ENCODE measurements at regions not wholly inside any gene's neighbourhood (a gene's known extent, or its start where the extent isn't known, plus 50 kb on each side); places are given as distances from the start of the nearest gene placed in this dataset.

DNA sequence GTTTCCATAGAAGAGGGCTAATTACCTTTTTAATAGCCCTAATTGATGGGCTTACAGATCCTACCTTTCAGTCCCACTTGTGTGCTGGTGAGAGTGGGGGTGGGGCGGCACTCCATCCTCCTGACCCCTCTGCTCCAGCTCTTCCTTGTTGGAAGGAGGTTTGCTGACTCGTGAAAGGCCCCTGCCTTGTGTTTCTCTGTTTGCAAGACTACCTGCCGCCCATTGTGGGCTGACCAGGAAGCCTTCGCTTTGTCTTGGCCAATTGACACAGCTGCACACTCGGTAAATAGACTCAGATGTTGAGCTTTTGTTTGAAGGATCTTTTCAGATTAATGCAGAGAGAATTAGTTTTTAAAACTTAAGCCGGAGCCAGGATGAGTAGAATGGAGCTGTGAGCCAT, 197.3 kb upstream of the HES1 start:
- peak; percentile 96 for DNase-seq

DNA sequence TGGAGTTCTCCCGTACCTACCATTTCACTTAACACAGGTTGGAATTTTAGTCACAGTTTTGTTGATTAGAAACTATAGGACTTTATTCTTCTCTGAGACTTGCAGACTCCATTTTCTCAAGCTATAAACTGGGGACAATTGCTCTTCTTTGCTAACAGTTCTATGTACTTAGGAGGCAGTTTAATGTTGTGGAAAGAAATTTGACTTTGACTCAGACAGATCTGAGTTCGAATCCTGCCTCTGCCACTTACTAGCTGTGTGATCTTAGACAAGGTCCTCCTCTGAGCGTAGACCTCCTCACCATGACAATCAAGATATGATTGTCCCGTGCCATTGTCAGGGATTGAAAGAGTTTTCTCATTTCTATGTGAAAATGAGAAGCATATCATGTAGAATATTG, 196.4 kb upstream of the HES1 start:
- no peak for DNase-seq

DNA sequence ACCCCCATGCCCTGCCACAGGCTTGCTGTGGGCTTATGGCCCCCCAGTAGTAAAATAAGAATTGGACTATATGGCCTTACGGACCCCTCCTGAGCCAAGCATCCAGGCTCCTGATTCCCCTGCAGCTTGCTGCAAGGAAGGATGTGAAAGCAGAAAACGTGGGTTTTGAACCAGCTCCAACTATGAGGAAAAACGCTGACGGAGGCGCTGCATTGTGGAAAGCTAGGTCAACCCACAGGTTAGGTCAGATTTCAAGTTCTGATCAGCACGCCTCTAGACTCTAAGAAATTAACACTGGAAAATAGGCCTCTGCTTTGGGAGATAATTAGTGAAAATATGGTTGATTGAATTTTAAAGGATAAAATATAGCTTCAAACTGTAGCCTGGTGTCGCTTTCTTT, 195.4 kb upstream of the HES1 start:
- DNase-seq, result no peak

DNA sequence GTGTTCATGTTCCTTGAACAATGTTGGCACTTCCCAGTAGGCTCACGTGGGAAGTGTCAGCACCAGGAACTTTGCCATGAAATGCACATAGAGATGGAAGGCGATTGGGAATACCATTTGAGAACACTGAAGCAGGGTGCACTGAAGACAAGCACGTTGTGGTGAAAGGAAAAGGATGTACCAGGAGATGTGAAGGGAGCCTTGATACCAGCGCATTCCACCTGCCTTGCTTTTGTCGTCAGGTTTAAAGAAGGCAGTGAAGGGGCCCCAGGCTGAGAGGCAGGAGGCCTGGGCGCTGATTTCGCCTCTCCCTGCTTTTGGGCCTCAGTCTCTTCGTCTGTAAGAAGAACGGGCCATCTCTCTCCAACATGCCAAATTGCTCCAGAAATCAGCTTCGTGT, 194.5 kb upstream of the HES1 start:
- DNase-seq, result no peak

DNA sequence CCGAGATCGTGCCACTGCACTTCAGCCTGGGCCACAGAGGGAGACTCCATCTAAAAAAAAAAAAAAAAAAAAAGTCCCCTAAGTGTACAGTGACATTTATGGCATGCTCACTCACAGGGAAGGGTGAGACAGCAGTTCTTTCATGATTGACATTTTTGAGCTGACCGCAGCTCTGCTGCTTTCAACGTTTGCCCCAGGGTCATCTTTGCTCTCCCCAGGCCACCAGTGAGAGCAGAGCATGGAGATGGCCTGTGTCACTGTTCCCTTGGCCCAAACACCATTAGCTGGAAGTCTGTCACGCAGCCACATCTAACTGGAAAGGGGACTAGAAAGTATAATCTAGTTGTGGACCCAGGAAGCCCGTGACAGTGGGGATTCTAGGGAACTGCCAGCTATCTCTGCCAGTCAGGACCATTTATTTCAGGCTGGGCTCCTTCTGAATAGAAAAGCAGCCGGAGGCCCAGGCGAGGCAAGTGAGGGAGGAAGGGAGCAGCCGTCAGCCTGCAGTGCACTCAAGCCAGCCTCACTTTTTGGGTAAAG, 193.4 kb upstream of the HES1 start:
- DNase-seq, result no peak

DNA sequence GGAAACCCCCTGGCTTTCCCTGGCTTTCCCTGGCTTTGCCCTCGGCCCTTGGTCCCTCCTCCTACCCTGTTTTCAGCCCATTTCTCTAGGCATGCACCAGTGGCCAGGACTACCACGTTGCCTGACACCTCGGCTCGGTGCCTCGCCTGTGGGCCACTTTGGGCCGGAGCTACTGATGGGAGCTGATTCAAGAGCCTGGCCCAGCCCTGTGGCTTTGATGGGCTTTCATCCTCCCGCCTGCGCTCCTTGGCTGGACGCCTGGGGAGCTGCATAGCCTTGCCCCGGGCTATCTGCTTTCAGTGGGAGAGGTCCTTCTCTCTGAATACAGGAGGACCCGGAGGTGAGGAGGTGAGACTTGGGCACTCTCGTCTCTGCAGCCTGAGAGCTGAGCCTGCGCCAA, 192.7 kb upstream of the HES1 start:
- DNase-seq, result no peak

DNA sequence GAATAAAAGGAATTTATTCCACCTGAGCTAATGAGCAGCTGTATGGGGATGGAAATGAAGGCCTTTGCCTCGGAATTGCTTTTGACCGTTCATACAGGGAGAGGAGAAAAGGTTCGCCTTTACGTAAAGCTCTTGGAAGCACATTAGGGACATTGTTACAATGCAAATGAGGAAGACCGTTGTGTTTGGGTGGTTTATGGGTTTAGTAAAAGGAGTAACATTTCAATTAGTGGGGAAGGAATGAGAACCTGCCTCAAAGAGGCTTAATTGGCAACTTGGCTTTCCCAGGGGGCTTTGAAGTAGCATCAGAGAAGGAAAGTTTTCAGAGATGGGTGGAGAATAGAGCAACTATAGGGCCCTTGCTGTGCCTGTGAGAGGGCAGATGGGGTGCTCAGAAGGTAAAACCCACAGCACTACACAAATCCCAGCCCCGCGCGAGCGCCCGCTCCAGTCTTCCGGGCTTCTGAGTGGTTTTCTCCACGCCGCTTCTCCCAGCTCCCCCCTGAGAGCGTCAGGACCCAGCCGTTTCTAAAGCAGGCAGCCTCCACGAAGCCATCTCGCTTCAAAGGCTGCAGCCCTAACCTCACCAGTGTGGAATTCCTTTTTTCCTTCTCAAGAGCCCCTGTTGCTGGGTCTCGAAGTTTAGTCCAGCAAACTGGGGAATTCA, 192.0 kb upstream of the HES1 start:
- no peak for DNase-seq

DNA sequence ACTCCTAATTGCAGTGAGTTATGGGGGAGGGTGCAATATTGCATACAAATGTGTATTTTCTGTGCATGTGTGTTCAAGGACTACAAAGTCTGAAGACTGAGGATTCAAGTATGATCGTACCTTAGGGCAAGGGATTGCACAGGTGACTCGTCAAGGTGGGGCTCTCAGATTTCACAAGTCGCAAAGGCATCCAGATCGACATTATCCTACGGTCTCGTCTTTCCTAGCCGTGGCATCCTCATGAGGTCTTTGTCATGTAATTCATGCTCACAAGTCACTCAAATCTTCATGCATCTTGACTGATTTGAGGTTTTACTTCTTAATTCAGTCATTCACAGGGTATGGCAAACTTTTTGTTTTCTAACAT, 191.4 kb upstream of the HES1 start:
- DNase-seq, result no peak

DNA sequence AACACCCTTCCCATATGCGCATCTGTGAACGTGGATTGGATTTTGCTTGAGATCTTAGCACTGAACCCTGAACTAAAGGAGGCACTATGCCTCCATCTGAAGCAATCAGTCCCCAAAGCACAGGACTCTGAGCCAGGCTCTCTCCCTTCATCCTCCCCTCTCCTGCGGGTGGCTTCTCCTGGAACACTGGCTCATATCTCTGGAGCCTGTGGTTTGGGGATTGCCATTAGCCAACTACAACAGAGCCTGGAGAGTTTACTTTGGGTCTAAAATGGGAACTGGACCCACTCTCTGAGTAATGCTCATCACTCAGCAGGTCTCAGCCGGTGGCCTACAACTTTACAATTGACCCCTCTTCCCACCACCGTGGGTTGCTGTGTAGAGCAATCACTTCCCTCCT, 190.8 kb upstream of the HES1 start:
- DNase-seq, result no peak

DNA sequence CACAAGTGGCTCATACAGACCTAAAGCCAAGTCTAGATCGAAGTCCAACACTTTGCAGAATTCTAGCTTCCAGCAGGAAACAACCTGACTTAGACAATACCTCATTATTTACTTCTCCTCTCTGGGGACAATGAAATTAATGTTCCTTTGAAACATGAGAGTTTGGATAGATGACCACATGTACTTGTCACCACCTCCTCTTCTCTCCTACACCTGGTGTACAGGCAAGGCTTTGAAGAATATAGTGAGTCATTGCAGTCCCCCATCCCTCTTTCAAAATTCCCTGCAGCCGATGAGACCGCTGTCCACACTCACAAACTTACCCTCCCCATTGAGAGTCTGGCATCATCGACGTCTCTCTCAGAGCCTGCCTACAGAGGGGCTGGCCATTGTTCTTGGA, 189.0 kb upstream of the HES1 start:
- peak; percentile 75 for DNase-seq

DNA sequence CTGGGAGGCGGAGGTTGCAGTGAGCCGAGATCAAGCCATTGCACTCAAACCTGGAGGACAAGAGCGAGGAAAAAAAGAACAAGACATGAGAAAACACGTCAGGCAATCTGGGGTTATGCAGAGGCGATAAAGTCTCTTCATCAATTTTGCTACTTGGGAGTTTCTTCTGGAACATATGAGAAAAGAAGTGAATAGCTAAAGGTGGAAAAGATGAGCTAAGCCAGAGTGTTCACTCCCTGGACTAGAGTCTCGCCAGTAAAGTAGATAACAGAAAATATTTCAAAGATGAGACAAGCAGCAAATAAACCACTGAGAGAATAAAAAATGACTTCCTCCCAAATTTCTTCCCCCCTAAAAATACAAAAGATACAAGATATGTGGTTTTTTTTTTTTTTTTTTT, 188.4 kb upstream of the HES1 start:
- DNase-seq, result no peak

DNA sequence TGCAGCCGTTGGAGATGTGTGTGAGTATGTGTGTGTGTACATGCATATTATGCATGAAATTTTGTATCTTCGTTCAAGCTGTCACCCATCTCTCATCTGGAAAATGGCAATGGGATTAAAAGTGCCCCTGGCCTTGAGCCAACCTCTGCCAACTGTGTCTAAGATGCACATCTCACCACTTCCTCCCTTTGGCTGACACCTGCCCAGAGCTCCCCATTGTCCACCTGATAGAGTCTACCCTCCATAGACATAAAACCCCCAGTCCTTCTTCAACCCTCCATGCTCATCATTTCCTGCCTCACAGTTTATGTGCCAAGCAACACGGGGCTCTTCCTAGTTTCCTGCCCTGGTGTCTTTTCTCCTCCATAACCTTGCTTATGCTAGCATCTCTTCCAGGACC, 187.5 kb upstream of the HES1 start:
- DNase-seq, result peak; percentile 28

DNA sequence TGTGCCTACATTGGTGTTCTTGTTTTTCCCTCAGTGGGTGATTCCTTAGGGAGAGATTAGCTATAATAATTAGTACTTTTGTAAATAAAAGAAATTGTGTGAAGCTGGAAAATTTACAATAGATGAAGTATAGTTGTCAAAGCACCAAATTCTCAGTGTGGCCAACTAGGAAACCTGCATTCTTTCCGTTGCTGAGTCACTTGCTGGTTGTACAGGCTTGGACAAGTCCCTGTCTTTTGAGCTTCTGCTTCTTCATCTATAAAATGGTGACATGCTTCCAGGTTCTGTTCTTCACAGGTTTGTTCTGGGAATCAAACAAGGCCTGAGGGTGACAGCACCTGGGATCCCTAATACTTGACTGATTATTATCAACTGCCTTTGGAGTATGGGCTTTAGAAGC, 184.1 kb upstream of the HES1 start:
- DNase-seq, result no peak

DNA sequence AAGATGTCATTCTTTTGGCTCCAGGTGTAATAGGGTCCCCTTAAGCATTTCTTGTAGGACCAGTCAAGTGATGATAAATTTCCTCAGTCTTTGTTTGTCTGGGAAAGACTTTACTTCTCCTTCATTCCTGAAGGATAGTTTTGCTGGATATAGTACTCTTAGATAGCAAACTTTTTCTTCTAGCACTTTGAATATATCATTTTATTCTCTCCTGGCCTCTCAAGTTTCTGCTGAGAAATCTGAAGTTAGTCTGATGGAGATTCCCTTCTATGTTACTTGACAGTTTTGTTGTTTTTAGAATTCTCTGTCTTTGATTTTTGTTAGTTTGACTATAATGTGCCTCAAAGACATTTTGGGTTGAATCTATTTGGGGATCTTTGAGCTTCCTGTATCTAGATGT, 181.2 kb upstream of the HES1 start:
- no peak for DNase-seq

DNA sequence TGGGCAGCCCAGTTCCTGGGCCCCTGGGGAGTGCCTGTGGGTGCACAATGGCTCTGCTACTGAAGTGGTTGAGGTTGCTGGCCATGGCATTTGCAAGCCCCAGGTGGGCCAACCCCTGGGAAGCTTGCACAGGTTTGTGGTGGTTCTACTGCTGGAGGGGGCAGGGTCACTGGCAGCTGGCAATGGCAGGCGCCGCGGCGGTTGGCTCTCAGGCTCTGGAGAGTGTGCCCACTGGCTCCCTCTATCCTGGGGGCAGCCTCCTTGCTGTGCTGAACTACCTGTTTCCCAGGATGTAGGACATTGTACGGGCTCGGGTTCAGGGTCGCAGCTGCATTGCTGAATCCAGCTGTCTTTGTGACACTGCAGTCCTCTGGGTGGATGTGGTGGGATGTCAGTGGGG, 180.2 kb upstream of the HES1 start:
- DNase-seq, result no peak

DNA sequence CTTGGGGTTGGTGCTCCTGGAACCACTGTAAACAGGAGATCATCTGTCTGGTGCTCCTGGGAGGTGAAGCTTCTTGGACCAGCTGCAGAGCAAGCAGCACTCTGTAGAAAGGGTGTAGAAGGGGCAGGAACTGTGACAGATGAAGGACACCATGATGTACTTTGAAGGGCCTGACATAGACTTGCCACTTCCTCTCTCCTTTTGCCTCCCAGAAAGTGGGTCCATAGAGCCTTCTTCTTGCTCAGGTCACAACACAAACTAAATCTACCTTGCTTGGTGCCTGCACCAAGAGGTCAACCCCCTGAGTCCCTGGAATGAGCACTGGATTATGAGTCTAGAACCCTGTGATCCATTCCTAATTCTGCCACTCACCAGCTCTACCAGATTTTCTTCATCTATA, 176.1 kb upstream of the HES1 start:
- no peak for DNase-seq

DNA sequence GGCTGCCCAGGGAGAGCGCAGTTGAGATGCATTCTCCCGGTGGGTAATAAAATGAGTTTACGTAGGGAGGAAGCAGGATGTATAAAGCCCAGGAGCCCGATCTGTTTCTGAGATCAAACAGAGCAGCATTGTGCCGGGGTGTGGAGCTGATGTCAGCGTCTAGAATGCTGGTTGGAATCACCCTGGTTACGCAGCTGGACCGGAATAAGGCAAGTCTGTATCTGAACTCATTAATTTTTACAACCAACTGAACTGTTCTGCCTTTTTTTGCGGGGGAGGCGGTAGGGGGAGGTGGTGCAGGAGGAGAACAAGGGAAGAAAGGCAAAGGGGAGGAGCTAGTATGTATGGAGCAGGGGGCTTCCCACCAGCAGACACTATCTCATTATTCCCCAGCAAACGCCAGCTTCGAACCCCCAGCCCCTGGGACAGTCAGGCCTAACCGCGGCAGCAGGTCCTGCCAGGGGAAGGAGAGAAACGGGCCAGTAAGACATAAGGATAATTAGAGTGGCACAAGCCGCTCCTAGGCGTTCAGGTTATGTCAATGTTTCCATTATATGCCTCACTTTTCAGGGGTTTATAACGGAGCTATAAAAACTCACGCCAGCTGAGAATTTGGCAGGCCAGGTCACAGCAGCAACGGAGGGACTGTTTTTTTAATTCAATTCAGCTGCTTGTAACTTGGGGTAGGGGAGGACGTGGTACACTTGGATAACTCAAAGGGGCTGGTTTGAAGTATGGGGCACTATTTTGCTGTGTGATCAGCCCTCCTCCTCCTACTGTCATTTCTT, 175.3 kb upstream of the HES1 start:
- no peak for DNase-seq

DNA sequence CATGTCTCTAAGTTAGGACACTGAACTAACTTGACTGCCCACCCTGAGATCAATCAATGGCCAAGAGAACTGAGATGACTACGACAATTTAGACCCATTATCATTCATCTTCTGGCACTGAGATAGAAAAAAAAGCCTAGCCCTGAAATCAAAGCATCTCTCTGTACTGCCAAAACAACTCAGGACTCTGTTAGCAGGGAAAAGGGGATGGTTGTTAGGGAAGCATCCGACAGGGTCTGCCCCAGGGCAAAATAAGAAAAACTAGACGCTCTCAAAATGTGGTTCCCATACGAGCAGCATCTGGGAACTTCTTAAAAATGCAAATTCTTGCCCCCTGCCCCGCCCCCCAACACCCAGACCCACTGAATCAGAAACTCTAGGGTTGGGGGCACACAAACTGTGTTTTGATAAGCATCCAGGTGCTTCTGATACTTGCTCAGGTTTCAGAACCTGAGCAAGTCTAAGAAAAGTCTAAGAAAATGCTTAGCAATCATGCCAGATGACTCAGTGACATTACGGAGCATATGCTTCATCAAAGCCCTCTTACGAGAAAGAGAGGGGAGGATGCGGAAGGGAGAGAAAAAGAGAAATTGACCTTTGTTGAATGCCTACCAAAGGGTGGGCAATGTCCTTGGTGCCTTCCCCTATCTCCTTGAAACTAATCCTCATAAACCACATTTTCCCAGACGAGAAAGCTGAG, 172.8 kb upstream of the HES1 start:
- no peak for DNase-seq

DNA sequence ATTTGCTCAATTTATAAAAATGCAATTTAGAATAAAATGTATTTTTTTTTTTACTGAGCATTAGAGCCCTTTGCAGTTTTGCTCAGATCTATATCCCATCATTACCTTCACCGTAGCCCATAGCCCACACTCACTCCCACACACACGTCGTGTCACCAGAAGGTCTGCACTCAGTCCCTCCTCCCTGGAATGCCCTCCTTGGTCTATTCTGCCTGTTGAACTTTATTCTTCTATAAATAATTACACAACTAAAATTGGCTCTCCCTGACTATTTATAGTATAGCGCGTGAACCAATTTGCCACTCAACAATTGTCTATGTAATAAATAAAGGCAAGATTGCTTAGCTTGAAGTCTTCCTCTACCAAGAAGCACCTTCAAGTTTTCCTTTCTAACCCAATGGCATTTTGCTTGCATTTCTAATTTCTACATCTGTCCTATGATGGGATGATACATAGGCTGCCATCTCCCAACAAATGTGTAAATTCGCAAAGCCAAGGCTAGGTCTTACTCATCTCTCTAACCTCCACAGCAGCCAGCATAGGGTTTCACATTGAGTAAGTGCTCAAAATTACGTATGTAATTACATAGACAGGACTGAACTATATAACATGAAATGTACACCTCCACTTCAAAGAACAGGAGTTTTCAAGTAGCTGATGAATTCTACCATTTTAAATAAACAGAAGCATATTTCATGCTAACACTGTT, 172.0 kb upstream of the HES1 start:
- DNase-seq, result no peak

DNA sequence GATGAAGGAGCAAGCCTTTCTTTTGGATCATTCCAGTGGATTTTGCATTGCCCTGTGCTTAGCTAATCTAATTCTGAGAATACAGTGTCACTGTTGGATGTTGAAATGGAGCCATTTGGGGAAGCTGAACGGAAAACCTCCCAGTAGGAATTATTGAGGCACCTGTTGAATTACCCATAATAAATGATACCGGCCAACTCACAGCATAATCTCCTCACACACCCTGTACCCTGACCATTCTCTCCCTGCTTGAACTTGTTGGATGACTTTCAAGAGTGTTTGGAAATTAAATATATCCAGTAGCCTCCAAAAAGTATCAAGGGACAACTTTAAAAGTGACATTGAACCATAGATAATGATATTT, 171.4 kb upstream of the HES1 start:
- DNase-seq, result no peak

DNA sequence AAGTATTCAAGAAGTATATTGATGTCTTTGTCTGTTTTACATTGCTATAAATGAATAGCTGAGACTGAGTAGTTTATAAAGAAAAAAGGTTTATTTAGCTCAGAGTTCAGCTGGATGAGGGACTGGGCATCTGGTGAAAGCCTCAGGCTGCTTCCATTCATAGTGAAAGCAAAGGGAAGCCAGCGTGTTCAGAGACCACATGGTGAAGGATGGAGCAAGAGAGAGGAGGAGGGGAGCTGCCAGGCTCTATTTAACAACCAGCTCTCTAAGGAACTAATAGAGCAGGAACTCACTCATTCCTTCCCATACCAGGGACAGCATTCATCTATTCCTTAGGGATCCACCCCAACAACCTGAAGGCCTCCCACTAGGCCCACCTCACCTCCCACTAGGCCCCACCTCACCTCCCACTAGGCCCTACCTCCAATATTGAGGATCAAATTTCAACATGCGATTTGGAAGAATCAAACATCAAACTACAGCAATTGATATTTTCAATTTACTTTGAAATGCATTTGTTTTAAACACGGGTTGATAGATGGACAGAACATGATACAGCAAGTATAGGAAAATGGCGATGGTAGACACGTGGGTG, 167.5 kb upstream of the HES1 start:
- no peak for DNase-seq

DNA sequence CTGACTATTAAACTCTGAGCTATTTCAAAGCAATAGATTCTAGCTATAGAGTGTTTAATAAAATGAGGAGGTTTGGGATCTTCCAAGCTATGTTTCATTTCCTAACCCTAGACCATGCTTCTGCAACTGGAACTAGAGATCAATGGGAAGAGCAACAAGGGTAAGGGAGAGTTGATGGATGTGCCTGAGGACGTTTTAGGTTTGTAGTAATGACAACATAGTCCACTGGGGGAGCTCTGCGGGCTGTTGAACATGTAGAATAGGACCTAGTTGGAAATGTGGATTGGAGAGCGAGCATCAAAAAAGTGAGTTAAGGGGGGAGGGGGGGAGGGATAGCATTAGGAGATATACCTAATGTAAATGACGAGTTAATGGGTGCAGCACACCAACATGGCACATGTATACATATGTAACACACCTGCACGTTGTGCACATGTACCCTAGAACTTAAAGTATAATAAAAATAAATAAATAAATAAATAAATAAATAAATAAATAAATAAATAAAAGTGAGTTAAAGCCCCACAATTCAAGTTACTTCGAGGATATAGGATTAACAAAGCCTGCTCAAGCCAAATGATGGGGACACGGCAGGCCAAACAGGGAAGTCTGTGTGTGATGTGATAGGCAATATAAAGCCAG, 165.7 kb upstream of the HES1 start:
- DNase-seq, result peak; percentile 41

DNA sequence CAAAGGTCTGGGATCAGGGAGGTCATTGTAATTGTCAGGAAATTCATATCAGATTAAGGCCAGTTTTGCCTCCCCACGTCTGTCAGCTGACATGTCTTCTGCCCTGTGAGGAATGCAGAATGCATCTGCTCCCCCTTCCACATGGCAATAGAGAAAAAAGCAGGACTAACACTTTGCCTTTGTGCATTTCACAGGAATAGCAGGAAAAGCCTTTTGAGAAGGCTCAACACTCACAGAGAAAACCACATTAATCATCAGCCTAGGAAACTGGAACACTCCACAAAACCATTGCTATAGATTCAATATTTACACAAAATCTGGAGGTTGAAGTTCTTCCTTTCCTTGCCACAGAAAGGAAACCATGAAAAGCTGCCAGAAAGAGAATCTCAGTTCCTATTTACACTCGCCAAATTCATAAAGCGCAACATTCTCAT, 165.2 kb upstream of the HES1 start:
- no peak for DNase-seq

All from COR-L47 (cell line).